H1 (cell line): ENCODE measurements at regions not wholly inside any gene's neighbourhood (a gene's known extent, or its start where the extent isn't known, plus 50 kb on each side); places are given as distances from the start of the nearest gene placed in this dataset.

ENCODE experiments used
- CTCF ChIA-PET: fragments of 300-600 bp; sonication (Branson Sonifier 250); formaldehyde crosslinking; loops from one replicate; lab custom pipeline; 2021; ENCODE audit not compliant: partially characterized antibody; lab: Charles Lee
- POLR2A ChIA-PET: fragments of 300-600 bp; sonication (Branson Sonifier 250); formaldehyde crosslinking; loops from one replicate; lab custom pipeline; 2021; ENCODE audit warnings: inconsistent platforms; ENCODE audit not compliant: partially characterized antibody; lab: Charles Lee
- DNase-seq, 2 experiments: peaks; one replicate each; pipeline versions ENCODE4 v3.0.0 to v3.0.0-alpha.2; 2010 to 2022; ENCODE audit warnings: low spot score in 2 of 2, low read depth in 1 of 2, mixed read lengths in 1 of 2
- FAIRE-seq: peaks from 2 replicates; lab custom pipeline; 2011; peaks lifted over from hg19 to GRCh38; lab: Jason Lieb, UNC
- H2AFZ ChIP-seq: 2 replicates; pipeline ENCODE4 v1.8.1; 2012; ENCODE audit warnings: low read length, inconsistent platforms
- H2AK5ac ChIP-seq: 2 replicates; pipeline ENCODE4 v1.6.1; 2013; ENCODE audit warnings: low read depth, low read length
- H2BK120ac ChIP-seq: replicated peaks from 2 replicates; pipeline ENCODE3; 2013; ENCODE audit warnings: low read depth, low read length, inconsistent platforms
- H2BK12ac ChIP-seq: 2 replicates; pipeline ENCODE4 v1.6.1; 2013; ENCODE audit warnings: low read depth, low read length
- H2BK15ac ChIP-seq: 2 replicates; pipeline ENCODE4 v1.6.1; 2013; ENCODE audit warnings: low read length
- H2BK20ac ChIP-seq: 2 replicates; pipeline ENCODE4 v1.6.1; 2013; ENCODE audit warnings: low read length
- H2BK5ac ChIP-seq: 2 replicates; pipeline ENCODE4 v1.6.1; 2013; ENCODE audit warnings: low read depth, low read length
- H3K14ac ChIP-seq: 2 replicates; pipeline ENCODE4 v1.6.1; 2013; ENCODE audit warnings: inconsistent platforms; ENCODE audit not compliant: insufficient read length
- H3K18ac ChIP-seq: 2 replicates; pipeline ENCODE4 v1.6.1; 2013; ENCODE audit warnings: low read length; ENCODE audit errors: extremely low read depth
- H3K23ac ChIP-seq: 2 replicates; pipeline ENCODE4 v1.6.1; 2013; ENCODE audit warnings: inconsistent platforms; ENCODE audit not compliant: insufficient read length
- H3K23me2 ChIP-seq: 2 replicates; pipeline ENCODE4 v1.6.1; 2013; ENCODE audit warnings: low read depth, low read length
- H3K27ac ChIP-seq: 2 replicates; pipeline ENCODE4 v1.6.1; 2011; ENCODE audit warnings: low read depth, low read length, inconsistent platforms
- H3K27me3 ChIP-seq, 4 experiments: replicated peaks in 1 of 4; 1 replicate in 1 of 4; 2 replicates in 3 of 4; pipeline versions ENCODE4 v1.6.1 to v1.8.1; 2011 to 2013; ENCODE audit warnings: low read length in 3 of 4, mild to moderate bottlenecking in 3 of 4, inconsistent platforms in 2 of 4, mixed read lengths in 2 of 4, moderate library complexity in 1 of 4; ENCODE audit not compliant: control insufficient read depth in 3 of 4, insufficient read depth in 3 of 4; ENCODE audit errors: extremely low read depth in 1 of 4
- H3K36me3 ChIP-seq, 4 experiments: 2 replicates each; pipeline versions ENCODE4 v1.6.1 to v1.8.1; 2011 to 2013; ENCODE audit warnings: mild to moderate bottlenecking in 4 of 4, low read length in 3 of 4, moderate library complexity in 2 of 4, control low read depth in 1 of 4, inconsistent platforms in 1 of 4; ENCODE audit not compliant: insufficient read depth in 4 of 4, control insufficient read depth in 2 of 4
- H3K4ac ChIP-seq: replicated peaks from 2 replicates; pipeline ENCODE3; 2013; ENCODE audit warnings: low read length, low read depth, mixed read lengths, inconsistent platforms; ENCODE audit not compliant: insufficient read length
- H3K4me1 ChIP-seq, 4 experiments: replicated peaks in 1 of 4; 1 replicate in 1 of 4; 2 replicates in 3 of 4; pipeline versions ENCODE4 v1.6.1 to v1.8.1; 2011 to 2013; ENCODE audit warnings: low read length in 3 of 4, inconsistent platforms in 2 of 4, mixed read lengths in 1 of 4; ENCODE audit not compliant: insufficient read depth in 4 of 4, control insufficient read depth in 3 of 4
- H3K4me2 ChIP-seq, 2 experiments: 2 replicates each; pipeline versions ENCODE4 v1.6.1 to v1.8.1; 2011 to 2013; ENCODE audit warnings: low read depth in 2 of 2, low read length in 2 of 2, control low read depth in 1 of 2, inconsistent platforms in 1 of 2, mild to moderate bottlenecking in 1 of 2; ENCODE audit not compliant: insufficient read depth in 1 of 2
- H3K4me3 ChIP-seq, 4 experiments: fragments of 200-600, 300-600 bp in 1 of 4; sonication (generic), shearing (Covaris generic), sonication (Bioruptor Twin) in 1 of 4; 2 replicates each; pipeline versions ENCODE4 v1.5.1 to v1.8.1; 2011 to 2016; ENCODE audit warnings: low read length in 4 of 4, low read depth in 3 of 4, control low read depth in 2 of 4, inconsistent platforms in 2 of 4, mild to moderate bottlenecking in 2 of 4, mixed read lengths in 1 of 4, moderate library complexity in 1 of 4; ENCODE audit not compliant: insufficient read depth in 2 of 4; ENCODE audit errors: extremely low read depth in 1 of 4
- H3K56ac ChIP-seq: replicated peaks from 2 replicates; pipeline ENCODE3; 2013; ENCODE audit warnings: low read depth, mild to moderate bottlenecking, mixed read lengths, low read length, inconsistent platforms; ENCODE audit not compliant: insufficient read length
- H3K79me1 ChIP-seq: 2 replicates; pipeline ENCODE4 v1.6.1; 2013; ENCODE audit warnings: low read depth, low read length, control low read depth
- H3K79me2 ChIP-seq, 2 experiments: 2 replicates each; pipeline versions ENCODE4 v1.6.1 to v1.8.1; 2012 to 2013; ENCODE audit warnings: low read length in 2 of 2, mild to moderate bottlenecking in 2 of 2, inconsistent platforms in 1 of 2; ENCODE audit not compliant: insufficient read depth in 2 of 2, control insufficient read depth in 1 of 2
- H3K9ac ChIP-seq, 4 experiments: replicated peaks in 1 of 4; 1 replicate in 1 of 4; 2 replicates in 3 of 4; pipeline versions ENCODE4 v1.6.1 to v1.8.1; 2011 to 2013; ENCODE audit warnings: low read depth in 3 of 4, low read length in 3 of 4, control low read depth in 2 of 4, mild to moderate bottlenecking in 2 of 4, moderate library complexity in 2 of 4, inconsistent platforms in 1 of 4; ENCODE audit errors: extremely low read depth in 1 of 4
- H3K9me3 ChIP-seq, 2 experiments: 2 replicates each; pipeline versions ENCODE4 v1.6.1 to v1.8.1; 2012 to 2013; ENCODE audit warnings: mild to moderate bottlenecking in 2 of 2, moderate library complexity in 2 of 2, control low read depth in 1 of 2, inconsistent platforms in 1 of 2, low read depth in 1 of 2, low read length in 1 of 2, mixed read lengths in 1 of 2; ENCODE audit not compliant: insufficient read depth in 2 of 2
- H4K20me1 ChIP-seq, 2 experiments: replicated peaks in 1 of 2; 2 replicates each; pipeline versions ENCODE3 to v1.8.1; 2011 to 2013; ENCODE audit warnings: inconsistent platforms in 2 of 2, low read length in 2 of 2, mild to moderate bottlenecking in 1 of 2; ENCODE audit not compliant: insufficient read depth in 2 of 2, control insufficient read depth in 1 of 2
- H4K5ac ChIP-seq: 2 replicates; pipeline ENCODE4 v1.6.1; 2013; ENCODE audit warnings: low read length, low read depth, mixed read lengths, inconsistent platforms; ENCODE audit not compliant: insufficient read length
- H4K8ac ChIP-seq: 2 replicates; pipeline ENCODE4 v1.8.0; 2013; ENCODE audit warnings: mild to moderate bottlenecking, moderate library complexity, low read length, inconsistent platforms; ENCODE audit not compliant: insufficient read depth; ENCODE audit errors: extremely low read depth
- H4K91ac ChIP-seq: replicated peaks from 2 replicates; pipeline ENCODE3; 2013; ENCODE audit warnings: low read length, mixed read lengths, inconsistent platforms; ENCODE audit not compliant: insufficient read length
- BRCA1 ChIP-seq: IDR thresholded peaks from 2 replicates; pipeline ENCODE4 v1.6.1; 2012; ENCODE audit warnings: low read depth, low read length, improper control_type of control experiment
- CHD1 ChIP-seq: IDR thresholded peaks from 2 replicates; pipeline ENCODE4 v1.6.1; 2012; ENCODE audit warnings: low read depth, low read length, improper control_type of control experiment
- CHD2 ChIP-seq: IDR thresholded peaks from 2 replicates; pipeline ENCODE4 v1.6.1; 2012; ENCODE audit warnings: low read length, improper control_type of control experiment
- CREB1 ChIP-seq: IDR thresholded peaks from 2 replicates; pipeline ENCODE4 v1.6.1; 2012; ENCODE audit warnings: inconsistent platforms
- GTF2F1 ChIP-seq: IDR thresholded peaks from 2 replicates; pipeline ENCODE4 v1.6.1; 2012; ENCODE audit warnings: low read depth, low read length, improper control_type of control experiment, borderline replicate concordance
- HDAC2 ChIP-seq, 2 experiments: fragments of 300-600 bp in 1 of 2; sonication (generic) in 1 of 2; IDR thresholded peaks; 2 replicates each; pipeline ENCODE4 v1.6.1; 2011 to 2012; ENCODE audit warnings: low read depth in 2 of 2, low read length in 2 of 2, mild to moderate bottlenecking in 2 of 2, moderate library complexity in 2 of 2, borderline replicate concordance in 1 of 2, inconsistent platforms in 1 of 2
- KDM5A ChIP-seq: fragments of 200-600 bp; IDR thresholded peaks from 2 replicates; pipeline ENCODE4 v1.7.1; 2012; ENCODE audit warnings: mild to moderate bottlenecking, low read length, inconsistent platforms, mixed read lengths
- NANOG ChIP-seq: IDR thresholded peaks from 2 replicates; pipeline ENCODE4 v1.6.1; 2011; ENCODE audit warnings: low read length, low read depth, mild to moderate bottlenecking, inconsistent platforms; ENCODE audit not compliant: insufficient read depth, poor library complexity, severe bottlenecking
- POU5F1 ChIP-seq: IDR thresholded peaks from 2 replicates; pipeline ENCODE4 v1.6.1; 2011; ENCODE audit warnings: low read depth, mild to moderate bottlenecking, low read length, moderate library complexity
- SIRT6 ChIP-seq: IDR thresholded peaks from one replicate; pipeline ENCODE4 v1.7.1; 2012; ENCODE audit warnings: low read length, inconsistent platforms
- WGBS, 2 experiments: shearing (Covaris generic) in 1 of 2; methylation state at CpG; one replicate each; pipeline versions ENCODE4 v1.1.6 to v1.1.7; 2013 to 2015; ENCODE audit warnings: low lambda C conversion rate in 2 of 2, mixed read lengths in 2 of 2, inconsistent platforms in 1 of 2, low coverage in 1 of 2, missing lambda C conversion rate in 1 of 2; ENCODE audit not compliant: insufficient replicate concordance in 2 of 2, insufficient coverage in 1 of 2, insufficient read length in 1 of 2; ENCODE audit errors: extremely low coverage in 1 of 2, missing lambda C conversion rate in 1 of 2; 5-methylcytosine and 5-hydroxymethylcytosine counted together

DNA sequence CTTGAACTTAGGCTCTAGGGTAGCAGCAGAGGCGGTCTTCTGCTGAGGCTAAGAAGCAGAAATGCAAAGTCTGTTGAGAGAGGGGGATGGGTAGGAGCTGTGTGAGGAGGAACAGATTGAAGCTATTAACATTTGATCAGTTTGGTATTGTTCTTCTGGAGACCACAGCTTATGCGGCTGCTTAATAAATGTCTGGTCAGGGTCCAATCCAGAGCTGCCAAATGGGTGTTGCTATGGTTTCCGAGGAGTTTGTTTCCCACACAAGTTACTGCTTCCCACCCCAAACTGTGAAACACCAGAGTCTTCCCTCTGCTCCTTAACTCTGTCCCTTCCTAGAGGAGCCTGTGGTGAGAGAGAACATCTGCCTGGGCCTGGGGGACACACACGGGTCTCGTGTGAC is 142.2 kb upstream of the KLF4 start:
- no peak overlapping the region for H3K18ac ChIP-seq
- H3K9ac ChIP-seq: no peak overlapping the region
- H3K4me2 ChIP-seq: no peak overlapping the region; a peak in 1 of 4 replicates
- 0 out of 2 replicates have a peak overlapping the region, but pooled peaks have one; percentile 91 for H2AK5ac ChIP-seq
- no peak overlapping the region for H3K56ac ChIP-seq
- no peaks in the 10 kb centered on the region for H3K9me3 ChIP-seq
- WGBS, 2 experiments: 63% methylated on average over 5 of the region's 5 CpGs; no CpG with 5 or more reads in 1 of the 2 experiments
- no peak overlapping the region for H3K4ac ChIP-seq
- H2BK20ac ChIP-seq: peak overlapping the region; percentile 95; the same call in 1 of the 2 replicates
- DNase-seq (no peak), FAIRE-seq (no peak)
- peaks cover 6 to 15% (median 12%) of the 10 kb centered on the region in 4 experiments for H3K4me1 ChIP-seq
- no peak overlapping the region for H3K27ac ChIP-seq
- no peaks in the 10 kb centered on the region for H3K79me2 ChIP-seq
- no peaks in the 10 kb centered on the region for H3K36me3 ChIP-seq
- H3K23ac ChIP-seq: no peak overlapping the region
- POLR2A ChIA-PET: no interaction called here
- no peaks in the 10 kb centered on the region for H3K79me1 ChIP-seq
- H4K5ac ChIP-seq: no peak overlapping the region
- H2BK5ac ChIP-seq: peak overlapping the region; percentile 61; the same call in 1 of the 2 replicates
- H4K20me1 ChIP-seq: no peaks in the 10 kb centered on the region
- no peak overlapping the region for H3K4me3 ChIP-seq
- H2BK12ac ChIP-seq: peak overlapping the region; percentile 96
- H2BK15ac ChIP-seq: 0 out of 2 replicates have a peak overlapping the region, but pooled peaks have one; percentile 89
- no peaks in the 10 kb centered on the region for H3K23me2 ChIP-seq
- no peak overlapping the region for H2BK120ac ChIP-seq
- CTCF ChIA-PET: interaction anchor here (0.7 to 1.8 kb wide), 4 partner anchors 9 to 206 kb away, joined by 3 to 6 read pairs (median 4); no protein-coding TSS in a partner anchor
- peaks cover 0 to 2% (median 0%) of the 10 kb centered on the region in 4 experiments; a peak in 1 of 7 replicates for H3K27me3 ChIP-seq
- H3K14ac ChIP-seq: no peak overlapping the region
- H4K91ac ChIP-seq: peak overlapping the region; percentile 39
- no peak overlapping the region for H4K8ac ChIP-seq
- H2AFZ ChIP-seq: 0 out of 2 replicates have a peak overlapping the region, but pooled peaks have one; percentile 50
- TF ChIP-seq BRCA1 (no peak), SIRT6 (no peak), GTF2F1 (no peak), CREB1 (no peak), CHD1 (no peak), POU5F1 (no peak), HDAC2 (IDR thresholded peaks at IDR 0.05; ENCODE audit: borderline replicate concordance in 1 of 2, low read depth in 2 of 2, low read length in 2 of 2) (no peak), CHD2 (no peak), NANOG (no peak), KDM5A (no peak)
